Panc1 (cell line): ENCODE measurements at regions not wholly inside any gene's neighbourhood (a gene's known extent, or its start where the extent isn't known, plus 50 kb on each side); places are given as distances from the start of the nearest gene placed in this dataset.

Experiments
- POLR2AphosphoS5 ChIP-seq: IDR thresholded peaks from 2 replicates; pipeline ENCODE4 v1.6.1; 2012; ENCODE audit warnings: mild to moderate bottlenecking, low read depth, low read length, moderate library complexity
- TF ChIP-seq, protein P1 (sequence below): fragments of 450-650 bp; IDR thresholded peaks from 2 replicates; pipeline ENCODE4 v1.5.1; 2017; ENCODE audit warnings: mild to moderate bottlenecking

DNA sequence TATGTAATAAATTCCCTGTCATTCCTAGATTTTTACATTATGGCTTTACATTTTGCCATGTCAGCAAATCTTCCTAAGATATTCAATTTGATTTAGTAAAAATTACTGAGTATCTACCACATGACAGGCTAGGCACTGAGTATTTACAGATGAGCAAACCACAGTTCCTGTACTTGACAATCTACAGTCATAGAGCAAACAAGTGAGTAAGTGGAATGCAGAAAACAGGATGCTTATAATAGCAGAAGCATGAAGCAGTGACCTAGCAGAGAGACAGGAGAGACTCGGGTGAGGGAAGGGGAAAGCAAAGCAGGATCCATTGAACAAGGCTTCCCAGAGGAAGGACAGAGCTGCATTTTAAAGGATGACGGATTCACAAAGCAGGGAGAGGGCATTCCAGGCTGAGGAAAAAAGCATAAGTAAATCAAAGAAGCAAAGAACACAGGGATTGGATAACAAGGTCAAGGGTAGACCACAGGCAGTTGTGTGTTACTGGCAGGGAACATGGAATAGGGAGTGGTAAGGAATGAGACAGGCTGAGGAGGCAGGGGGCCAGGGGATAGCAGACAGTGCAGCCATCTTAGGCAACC lies 124.7 kb upstream of the C1QTNF7 start:
- no peak for TF ChIP-seq POLR2AphosphoS5
- TF ChIP-seq, protein P1, sequence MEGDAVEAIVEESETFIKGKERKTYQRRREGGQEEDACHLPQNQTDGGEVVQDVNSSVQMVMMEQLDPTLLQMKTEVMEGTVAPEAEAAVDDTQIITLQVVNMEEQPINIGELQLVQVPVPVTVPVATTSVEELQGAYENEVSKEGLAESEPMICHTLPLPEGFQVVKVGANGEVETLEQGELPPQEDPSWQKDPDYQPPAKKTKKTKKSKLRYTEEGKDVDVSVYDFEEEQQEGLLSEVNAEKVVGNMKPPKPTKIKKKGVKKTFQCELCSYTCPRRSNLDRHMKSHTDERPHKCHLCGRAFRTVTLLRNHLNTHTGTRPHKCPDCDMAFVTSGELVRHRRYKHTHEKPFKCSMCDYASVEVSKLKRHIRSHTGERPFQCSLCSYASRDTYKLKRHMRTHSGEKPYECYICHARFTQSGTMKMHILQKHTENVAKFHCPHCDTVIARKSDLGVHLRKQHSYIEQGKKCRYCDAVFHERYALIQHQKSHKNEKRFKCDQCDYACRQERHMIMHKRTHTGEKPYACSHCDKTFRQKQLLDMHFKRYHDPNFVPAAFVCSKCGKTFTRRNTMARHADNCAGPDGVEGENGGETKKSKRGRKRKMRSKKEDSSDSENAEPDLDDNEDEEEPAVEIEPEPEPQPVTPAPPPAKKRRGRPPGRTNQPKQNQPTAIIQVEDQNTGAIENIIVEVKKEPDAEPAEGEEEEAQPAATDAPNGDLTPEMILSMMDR = no peak
